ENCODE measurements at regions not wholly inside any gene's neighbourhood (a gene's known extent, or its start where the extent isn't known, plus 50 kb on each side); places are given as distances from the start of the nearest gene placed in this dataset.

DNA sequence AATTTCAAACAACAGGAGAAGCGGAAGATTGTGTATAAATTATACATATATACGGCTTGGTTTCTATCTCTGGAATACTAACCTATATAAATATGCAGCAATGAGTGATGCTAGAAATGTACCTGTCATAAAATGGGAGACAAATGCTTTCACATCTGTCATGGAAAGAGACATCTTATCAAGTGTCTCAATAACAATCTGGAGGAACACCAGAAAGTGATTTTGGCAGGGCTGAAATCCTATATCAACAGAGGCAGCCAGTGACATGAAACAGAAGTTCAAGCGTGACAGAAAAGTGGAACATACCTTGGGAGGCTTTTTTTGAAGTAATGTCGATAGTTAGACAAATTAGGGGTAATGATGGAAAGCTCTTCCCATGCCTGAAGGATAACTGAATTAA is 834.6 kb downstream of the JRKL start:
- intact Hi-C loops (cut with DNase I) = no loop called here
- 29 to 34% methylated on average over 4 of the region's 4 CpGs for WGBS, 2 donors

DNA sequence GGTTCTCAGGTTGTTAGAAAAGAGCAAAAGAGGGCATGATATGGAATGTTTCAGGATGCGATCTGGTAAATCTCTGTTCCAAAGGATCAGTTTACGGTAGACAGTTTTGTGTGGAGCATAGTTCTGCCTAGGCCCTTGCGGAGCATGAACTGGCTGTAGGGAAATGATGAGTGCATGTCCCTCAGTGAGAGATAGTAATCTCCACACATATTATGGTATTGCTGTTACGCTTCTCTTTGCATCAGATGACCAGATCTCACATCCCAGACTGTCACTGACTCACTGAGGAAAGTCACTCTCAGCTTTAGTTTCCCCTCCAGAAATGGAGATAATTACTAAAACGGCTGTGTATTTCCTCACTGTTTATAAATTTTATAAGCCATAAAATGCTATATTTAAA is 836.0 kb downstream of the JRKL start:
- WGBS, 2 donors = 90 to 91% methylated on average over 5 of the region's 5 CpGs
- Histone ChIP-seq H3K36me3 (no peaks in the 10 kb centered on the region), H3K4me3 (replicated peaks in 1 of 3) (no peak overlapping the region), H3K9me3 (no peaks in the 10 kb centered on the region), H3K27me3 (no peaks in the 10 kb centered on the region), H3K27ac (no peak overlapping the region), H3K4me1 (no peaks in the 10 kb centered on the region)
- intact Hi-C loops (cut with DNase I) = no loop called here
- TF ChIP-seq POLR2A (IDR thresholded peaks at IDR 0.05) = no peak
- TF ChIP-seq, protein P1, sequence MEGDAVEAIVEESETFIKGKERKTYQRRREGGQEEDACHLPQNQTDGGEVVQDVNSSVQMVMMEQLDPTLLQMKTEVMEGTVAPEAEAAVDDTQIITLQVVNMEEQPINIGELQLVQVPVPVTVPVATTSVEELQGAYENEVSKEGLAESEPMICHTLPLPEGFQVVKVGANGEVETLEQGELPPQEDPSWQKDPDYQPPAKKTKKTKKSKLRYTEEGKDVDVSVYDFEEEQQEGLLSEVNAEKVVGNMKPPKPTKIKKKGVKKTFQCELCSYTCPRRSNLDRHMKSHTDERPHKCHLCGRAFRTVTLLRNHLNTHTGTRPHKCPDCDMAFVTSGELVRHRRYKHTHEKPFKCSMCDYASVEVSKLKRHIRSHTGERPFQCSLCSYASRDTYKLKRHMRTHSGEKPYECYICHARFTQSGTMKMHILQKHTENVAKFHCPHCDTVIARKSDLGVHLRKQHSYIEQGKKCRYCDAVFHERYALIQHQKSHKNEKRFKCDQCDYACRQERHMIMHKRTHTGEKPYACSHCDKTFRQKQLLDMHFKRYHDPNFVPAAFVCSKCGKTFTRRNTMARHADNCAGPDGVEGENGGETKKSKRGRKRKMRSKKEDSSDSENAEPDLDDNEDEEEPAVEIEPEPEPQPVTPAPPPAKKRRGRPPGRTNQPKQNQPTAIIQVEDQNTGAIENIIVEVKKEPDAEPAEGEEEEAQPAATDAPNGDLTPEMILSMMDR (IDR thresholded peaks at IDR 0.05) = no peak
- DNase-seq = no peak

More for the DNA sequence above, 834.6 kb downstream of the JRKL start:
- Histone ChIP-seq H3K27ac (no peak overlapping the region), H3K9me3 (no peaks in the 10 kb centered on the region), H3K4me3 (replicated peaks in 1 of 3) (no peak overlapping the region), H3K4me1 (no peaks in the 10 kb centered on the region), H3K27me3 (no peaks in the 10 kb centered on the region), H3K36me3 (no peaks in the 10 kb centered on the region)
- DNase-seq = peak; percentile 4 to 8
- TF ChIP-seq, protein P1 (IDR thresholded peaks at IDR 0.05) = no peak
- no peak for TF ChIP-seq POLR2A (IDR thresholded peaks at IDR 0.05)

DNA sequence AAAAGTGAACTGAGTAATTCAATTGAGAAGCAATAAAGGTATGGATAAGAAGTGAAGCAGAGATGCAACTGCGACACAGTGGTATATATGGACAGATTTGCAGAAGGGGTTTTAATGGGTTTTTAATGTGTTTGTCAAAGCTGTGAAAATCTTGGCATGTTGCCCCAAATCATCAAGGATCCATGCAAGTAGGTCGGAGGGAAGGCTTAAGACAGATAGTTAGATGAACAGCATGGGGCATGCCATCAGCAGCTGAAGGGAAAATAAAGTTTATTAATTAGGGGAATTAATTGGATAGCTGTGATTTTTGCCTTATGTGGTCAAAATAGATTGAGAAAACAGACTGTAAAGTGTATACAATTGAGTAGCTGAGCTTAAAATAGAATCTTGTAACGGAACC is 840.1 kb downstream of the JRKL start:
- no peaks in the 10 kb centered on the region for H3K9me3 ChIP-seq
- WGBS, 2 donors = 73 to 83% methylated on average over 3 of the region's 3 CpGs
- H3K4me1 ChIP-seq = no peaks in the 10 kb centered on the region
- H3K4me3 ChIP-seq (replicated peaks in 1 of 3) = no peak overlapping the region
- no peak for DNase-seq
- H3K36me3 ChIP-seq = no peaks in the 10 kb centered on the region
- intact Hi-C loops (cut with DNase I) = no loop called here
- TF ChIP-seq, protein P1 (IDR thresholded peaks at IDR 0.05) = no peak
- TF ChIP-seq POLR2A (IDR thresholded peaks at IDR 0.05) = no peak
- H3K27me3 ChIP-seq = no peaks in the 10 kb centered on the region
- H3K27ac ChIP-seq = no peak overlapping the region

DNA sequence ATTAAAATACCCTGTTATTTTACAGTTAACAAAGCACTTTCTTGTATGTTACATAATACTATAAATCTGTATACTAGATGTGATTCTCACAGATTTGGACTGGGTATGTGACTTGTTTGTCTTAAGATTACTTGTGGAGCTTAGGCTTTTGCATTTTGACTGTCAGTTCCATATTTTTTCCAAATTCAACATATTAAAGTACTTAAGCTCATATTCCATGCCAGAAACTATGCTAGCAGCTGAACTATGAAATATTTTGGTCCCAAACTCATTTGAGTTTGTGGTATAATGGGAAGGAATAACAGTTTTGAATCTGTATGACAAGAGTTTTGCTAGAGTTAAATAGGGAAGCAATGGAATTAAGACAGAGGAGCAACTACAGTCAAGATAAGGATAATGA is 841.4 kb downstream of the JRKL start:
- intact Hi-C loops (cut with DNase I) = no loop called here
- no peak for TF ChIP-seq POLR2A (IDR thresholded peaks at IDR 0.05)
- TF ChIP-seq, protein P1 (IDR thresholded peaks at IDR 0.05) = no peak

DNA sequence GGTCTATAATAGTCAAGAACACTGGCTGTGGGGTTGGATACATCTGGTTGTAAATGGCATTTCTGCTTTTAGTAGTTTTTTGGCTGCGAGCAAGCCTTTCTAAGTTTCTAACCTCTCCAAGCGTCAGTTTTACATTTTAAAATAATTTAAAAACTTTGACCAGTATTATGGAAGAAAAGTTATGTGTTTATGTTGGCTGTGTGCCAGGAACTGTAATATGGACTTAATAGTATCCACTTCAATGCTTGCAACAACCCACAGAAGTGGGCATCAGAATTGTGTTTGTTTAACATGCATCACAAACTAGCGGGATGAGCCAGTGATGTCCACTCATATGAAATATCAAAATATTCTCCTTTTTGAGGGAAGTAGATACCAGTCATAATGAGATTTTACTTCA is 844.2 kb downstream of the JRKL start:
- intact Hi-C loops (cut with DNase I) = no loop called here
- Histone ChIP-seq H3K27me3 (no peaks in the 10 kb centered on the region), H3K4me1 (no peaks in the 10 kb centered on the region), H3K27ac (no peak overlapping the region), H3K4me3 (replicated peaks in 1 of 3) (no peak overlapping the region), H3K36me3 (no peaks in the 10 kb centered on the region), H3K9me3 (no peaks in the 10 kb centered on the region)
- no peak for DNase-seq
- 51 to 53% methylated on average over 3 of the region's 3 CpGs for WGBS, 2 donors
- TF ChIP-seq, protein P1 (IDR thresholded peaks at IDR 0.05) = no peak
- TF ChIP-seq POLR2A (IDR thresholded peaks at IDR 0.05) = no peak

More for the DNA sequence above, 841.4 kb downstream of the JRKL start:
- DNase-seq = no peak
- H3K27me3 ChIP-seq = no peaks in the 10 kb centered on the region
- H3K27ac ChIP-seq = no peak overlapping the region
- H3K36me3 ChIP-seq = no peaks in the 10 kb centered on the region
- H3K9me3 ChIP-seq = no peaks in the 10 kb centered on the region
- H3K4me3 ChIP-seq (replicated peaks in 1 of 3) = no peak overlapping the region
- no peaks in the 10 kb centered on the region for H3K4me1 ChIP-seq
